Osteoblast (primary cell): ENCODE measurements at regions not wholly inside any gene's neighbourhood (a gene's known extent, or its start where the extent isn't known, plus 50 kb on each side); places are given as distances from the start of the nearest gene placed in this dataset.

ENCODE experiments used
- DNase-seq: peaks from one replicate; pipeline ENCODE4 v3.0.0; 2011; ENCODE audit warnings: low spot score, mixed read lengths; ENCODE audit not compliant: insufficient read length; ENCODE audit errors: missing footprints
- H2AFZ ChIP-seq: 2 replicates; pipeline ENCODE4 v1.6.0; 2011; ENCODE audit warnings: mild to moderate bottlenecking, low read length
- H3K27ac ChIP-seq: 2 replicates; pipeline ENCODE4 v1.5.1; 2011; ENCODE audit warnings: mild to moderate bottlenecking, low read depth, low read length, moderate library complexity
- H3K27me3 ChIP-seq: 2 replicates; pipeline ENCODE4 v1.6.0; 2012; ENCODE audit warnings: mild to moderate bottlenecking, control low read depth, inconsistent platforms, low read length, moderate library complexity; ENCODE audit not compliant: insufficient read depth
- H3K36me3 ChIP-seq: 2 replicates; pipeline ENCODE4 v1.5.1; 2011; ENCODE audit warnings: mild to moderate bottlenecking, low read length, control low read depth, moderate library complexity; ENCODE audit not compliant: insufficient read depth
- H3K4me1 ChIP-seq: 2 replicates; pipeline ENCODE4 v1.5.1; 2011; ENCODE audit warnings: mild to moderate bottlenecking, low read length, control low read depth, moderate library complexity; ENCODE audit not compliant: insufficient read depth
- H3K4me2 ChIP-seq: 2 replicates; pipeline ENCODE4 v1.6.0; 2011; ENCODE audit warnings: mild to moderate bottlenecking, low read length; ENCODE audit not compliant: insufficient read depth
- H3K4me3 ChIP-seq: fragments of 200-600 bp; sonication (generic); 3 replicates; pipeline ENCODE4 v1.5.1; 2012; ENCODE audit warnings: mild to moderate bottlenecking, low read length, inconsistent platforms; ENCODE audit not compliant: insufficient read depth
- H3K79me2 ChIP-seq: 2 replicates; pipeline ENCODE4 v1.6.0; 2012; ENCODE audit warnings: mild to moderate bottlenecking, low read length, control low read depth, inconsistent platforms; ENCODE audit not compliant: insufficient read depth
- H3K9me3 ChIP-seq: 2 replicates; pipeline ENCODE4 v1.5.1; 2011; ENCODE audit warnings: low read depth, low read length, control low read depth
- H4K20me1 ChIP-seq: 2 replicates; pipeline ENCODE4 v1.6.0; 2012; ENCODE audit warnings: mild to moderate bottlenecking, low read length, control low read depth; ENCODE audit not compliant: insufficient read depth
- TF ChIP-seq, protein P1 (sequence below): IDR thresholded peaks from 2 replicates; pipeline ENCODE4 v1.5.1; 2011; ENCODE audit warnings: mild to moderate bottlenecking, low read depth, low read length, moderate library complexity; ENCODE audit errors: extremely low read depth

GRCh38 chr10:4754143-4754542 lies 71.9 kb upstream of the AKR1E2 start:
- no peak overlapping the region for H3K27ac ChIP-seq
- H3K27me3 ChIP-seq: no peaks in the 10 kb centered on the region
- no peaks in the 10 kb centered on the region for H3K9me3 ChIP-seq

GRCh38 chr10:4751211-4751610 lies 74.8 kb upstream of the AKR1E2 start:
- TF ChIP-seq, protein P1, sequence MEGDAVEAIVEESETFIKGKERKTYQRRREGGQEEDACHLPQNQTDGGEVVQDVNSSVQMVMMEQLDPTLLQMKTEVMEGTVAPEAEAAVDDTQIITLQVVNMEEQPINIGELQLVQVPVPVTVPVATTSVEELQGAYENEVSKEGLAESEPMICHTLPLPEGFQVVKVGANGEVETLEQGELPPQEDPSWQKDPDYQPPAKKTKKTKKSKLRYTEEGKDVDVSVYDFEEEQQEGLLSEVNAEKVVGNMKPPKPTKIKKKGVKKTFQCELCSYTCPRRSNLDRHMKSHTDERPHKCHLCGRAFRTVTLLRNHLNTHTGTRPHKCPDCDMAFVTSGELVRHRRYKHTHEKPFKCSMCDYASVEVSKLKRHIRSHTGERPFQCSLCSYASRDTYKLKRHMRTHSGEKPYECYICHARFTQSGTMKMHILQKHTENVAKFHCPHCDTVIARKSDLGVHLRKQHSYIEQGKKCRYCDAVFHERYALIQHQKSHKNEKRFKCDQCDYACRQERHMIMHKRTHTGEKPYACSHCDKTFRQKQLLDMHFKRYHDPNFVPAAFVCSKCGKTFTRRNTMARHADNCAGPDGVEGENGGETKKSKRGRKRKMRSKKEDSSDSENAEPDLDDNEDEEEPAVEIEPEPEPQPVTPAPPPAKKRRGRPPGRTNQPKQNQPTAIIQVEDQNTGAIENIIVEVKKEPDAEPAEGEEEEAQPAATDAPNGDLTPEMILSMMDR: no peak
- H3K4me1 ChIP-seq: no peaks in the 10 kb centered on the region

More at GRCh38 chr10:4754143-4754542, 71.9 kb upstream of the AKR1E2 start:
- TF ChIP-seq, protein P1: no peak
- no peaks in the 10 kb centered on the region for H3K36me3 ChIP-seq
- no peak overlapping the region for H3K4me2 ChIP-seq
- no peaks in the 10 kb centered on the region for H4K20me1 ChIP-seq
- H3K79me2 ChIP-seq: no peaks in the 10 kb centered on the region
- peaks cover 10% of the 10 kb centered on the region for H3K4me1 ChIP-seq
- H2AFZ ChIP-seq: no peak overlapping the region
- no peak for DNase-seq
- no peak overlapping the region for H3K4me3 ChIP-seq

DNA sequence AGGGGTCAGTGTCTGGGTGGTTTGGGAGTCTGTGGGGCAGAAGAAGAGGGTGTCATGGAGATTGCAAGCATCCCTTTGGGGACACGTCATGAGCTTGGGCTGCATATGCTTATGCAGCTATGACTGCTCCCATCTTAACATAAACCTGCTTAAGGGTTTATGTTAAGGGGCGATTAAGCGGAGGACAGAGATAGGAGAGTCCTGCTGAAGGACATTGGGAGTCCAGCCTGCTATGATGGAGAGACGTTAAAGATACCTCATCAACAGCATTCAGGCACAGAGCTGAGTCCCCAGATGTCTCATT lies 76.8 kb upstream of the AKR1E2 start:
- Histone ChIP-seq H3K9me3 (no peaks in the 10 kb centered on the region), H3K4me1 (no peaks in the 10 kb centered on the region), H2AFZ (peak overlapping the region; percentile 25), H3K36me3 (no peaks in the 10 kb centered on the region), H3K4me2 (no peak overlapping the region), H3K27ac (no peak overlapping the region), H3K27me3 (no peaks in the 10 kb centered on the region), H4K20me1 (no peaks in the 10 kb centered on the region), H3K4me3 (no peak overlapping the region), H3K79me2 (no peaks in the 10 kb centered on the region)
- TF ChIP-seq, protein P1: no peak
- no peak for DNase-seq

More at GRCh38 chr10:4751211-4751610, 74.8 kb upstream of the AKR1E2 start:
- H3K27ac ChIP-seq: no peak overlapping the region
- H3K36me3 ChIP-seq: no peaks in the 10 kb centered on the region
- no peaks in the 10 kb centered on the region for H3K27me3 ChIP-seq
- no peaks in the 10 kb centered on the region for H3K79me2 ChIP-seq
- H4K20me1 ChIP-seq: no peaks in the 10 kb centered on the region
- DNase-seq: no peak
- H3K4me2 ChIP-seq: no peak overlapping the region
- H2AFZ ChIP-seq: no peak overlapping the region
- no peak overlapping the region for H3K4me3 ChIP-seq
- H3K9me3 ChIP-seq: no peaks in the 10 kb centered on the region

GRCh38 chr10:4748491-4749270 lies 77.3 kb upstream of the AKR1E2 start:
- H3K4me2 ChIP-seq: no peak overlapping the region
- H3K79me2 ChIP-seq: no peaks in the 10 kb centered on the region
- H2AFZ ChIP-seq: peak overlapping the region; percentile 25
- DNase-seq: no peak
- H3K9me3 ChIP-seq: no peaks in the 10 kb centered on the region
- H3K27ac ChIP-seq: no peak overlapping the region
- H3K4me1 ChIP-seq: no peaks in the 10 kb centered on the region
- H4K20me1 ChIP-seq: no peaks in the 10 kb centered on the region
- TF ChIP-seq, protein P1: no peak
- H3K36me3 ChIP-seq: no peaks in the 10 kb centered on the region
- H3K4me3 ChIP-seq: no peak overlapping the region
- no peaks in the 10 kb centered on the region for H3K27me3 ChIP-seq
